ENCODE measurements at regions not wholly inside any gene's neighbourhood (a gene's known extent, or its start where the extent isn't known, plus 50 kb on each side); places are given as distances from the start of the nearest gene placed in this dataset.

DNA sequence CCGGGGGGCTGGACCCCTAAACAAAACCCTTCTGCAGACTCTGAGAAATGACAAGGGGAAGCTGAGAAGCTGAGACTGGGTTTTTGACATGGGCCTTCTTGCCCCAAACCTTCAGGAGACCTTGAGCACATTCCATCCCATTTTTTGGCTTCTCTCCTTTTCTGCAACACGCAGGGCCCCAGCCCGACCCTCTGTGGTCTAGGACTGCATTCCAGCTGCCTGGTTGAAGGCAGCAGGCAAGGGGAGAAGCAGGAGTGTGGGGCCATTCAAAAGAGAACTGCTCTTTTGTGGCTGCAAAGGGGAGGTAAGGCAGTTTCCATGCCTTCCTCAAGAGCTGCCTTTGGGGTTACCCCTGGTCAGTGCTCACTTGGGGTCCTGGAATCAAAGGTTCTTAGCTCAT lies 263.0 kb downstream of the TLE3 start:
- Histone ChIP-seq H3K36me3 (ENCODE audit: control insufficient read depth, insufficient read depth, low read length) (no peaks in the 10 kb centered on the region), H3K27ac (ENCODE audit: low read depth, low read length, severe bottlenecking) (no peak overlapping the region), H3K9me3 (ENCODE audit: control insufficient read depth, low read length) (no peaks in the 10 kb centered on the region), H3K4me1 (ENCODE audit: control insufficient read depth, insufficient read depth, low read length, poor library complexity, severe bottlenecking) (no peaks in the 10 kb centered on the region), H3K4me3 (ENCODE audit: extremely low read depth, insufficient read depth, low read length, poor library complexity, severe bottlenecking) (no peak overlapping the region)
- 67 to 88% methylated on average over 1 to 3 of the region's 3 CpGs for WGBS, 2 experiments (ENCODE audit: insufficient coverage in 2 of 2)

DNA sequence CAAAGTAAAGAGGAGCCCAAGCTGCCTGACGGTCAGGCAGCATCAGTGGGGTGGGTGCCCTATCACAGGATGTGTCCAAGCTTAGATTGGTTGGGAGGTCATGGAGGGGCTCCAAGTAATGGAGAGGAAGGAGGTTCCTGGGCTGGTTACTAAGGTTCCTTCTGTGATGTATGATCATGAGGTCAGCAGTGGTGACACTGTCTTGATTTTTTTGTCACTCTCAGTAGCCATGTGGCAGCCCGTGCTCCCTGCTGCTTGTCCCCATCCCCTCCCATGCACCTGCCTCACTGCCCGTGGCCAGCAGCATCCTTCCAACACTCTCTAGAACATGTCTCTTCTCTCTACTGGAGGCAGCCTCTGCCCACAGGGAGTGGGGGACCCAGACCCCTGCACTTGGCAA lies 261.7 kb downstream of the TLE3 start:
- 88 to 100% methylated on average over 1 to 2 of the region's 3 CpGs for WGBS, 2 experiments (ENCODE audit: insufficient coverage in 2 of 2)

DNA sequence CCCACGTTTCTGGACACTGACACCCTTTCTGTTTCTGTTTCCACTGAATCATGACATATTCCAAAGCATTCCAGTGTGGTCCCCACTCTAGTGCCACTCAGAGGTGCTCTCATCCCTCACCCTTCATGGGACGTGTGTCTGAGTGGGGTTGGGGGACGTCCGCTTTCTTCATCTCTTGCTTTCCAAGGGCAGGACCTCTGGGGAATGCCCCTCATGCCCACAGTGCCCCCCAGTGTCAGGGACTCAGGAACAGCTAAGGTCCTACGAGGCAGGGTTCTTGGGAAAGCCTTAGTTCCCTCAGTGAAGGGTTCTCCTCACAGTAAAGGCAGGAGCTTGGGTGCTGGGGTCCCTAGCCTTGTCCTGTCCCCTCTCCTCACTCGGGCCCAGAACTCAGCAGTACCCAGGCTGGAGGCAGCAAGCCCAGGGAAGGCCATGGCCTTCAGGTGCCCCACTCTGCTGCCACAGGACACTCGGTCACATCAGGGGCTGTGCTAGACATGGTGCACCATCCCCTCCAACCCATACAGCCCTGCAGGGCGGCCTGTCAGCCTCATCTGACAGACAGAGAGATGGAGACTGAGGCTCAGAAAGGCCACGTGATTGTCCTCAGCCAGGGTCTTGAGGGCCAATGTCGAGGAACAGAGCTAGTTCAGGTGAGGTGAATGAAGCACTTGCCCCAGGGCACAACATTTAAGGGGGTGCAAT lies 261.0 kb downstream of the TLE3 start:
- H3K4me3 ChIP-seq (ENCODE audit: extremely low read depth, insufficient read depth, low read length, poor library complexity, severe bottlenecking), result no peak overlapping the region
- no peaks in the 10 kb centered on the region for H3K36me3 ChIP-seq (ENCODE audit: control insufficient read depth, insufficient read depth, low read length)
- WGBS, 2 experiments (ENCODE audit: insufficient coverage in 2 of 2), result 80 to 86% methylated on average over 4 to 9 of the region's 10 CpGs
- H3K4me1 ChIP-seq (ENCODE audit: control insufficient read depth, insufficient read depth, low read length, poor library complexity, severe bottlenecking), result no peaks in the 10 kb centered on the region
- H3K9me3 ChIP-seq (ENCODE audit: control insufficient read depth, low read length), result no peaks in the 10 kb centered on the region
- no peak overlapping the region for H3K27ac ChIP-seq (ENCODE audit: low read depth, low read length, severe bottlenecking)

More for the DNA sequence above, 261.7 kb downstream of the TLE3 start:
- Histone ChIP-seq H3K4me1 (ENCODE audit: control insufficient read depth, insufficient read depth, low read length, poor library complexity, severe bottlenecking) (no peaks in the 10 kb centered on the region), H3K9me3 (ENCODE audit: control insufficient read depth, low read length) (no peaks in the 10 kb centered on the region), H3K4me3 (ENCODE audit: extremely low read depth, insufficient read depth, low read length, poor library complexity, severe bottlenecking) (no peak overlapping the region), H3K36me3 (ENCODE audit: control insufficient read depth, insufficient read depth, low read length) (no peaks in the 10 kb centered on the region), H3K27ac (ENCODE audit: low read depth, low read length, severe bottlenecking) (no peak overlapping the region)

DNA sequence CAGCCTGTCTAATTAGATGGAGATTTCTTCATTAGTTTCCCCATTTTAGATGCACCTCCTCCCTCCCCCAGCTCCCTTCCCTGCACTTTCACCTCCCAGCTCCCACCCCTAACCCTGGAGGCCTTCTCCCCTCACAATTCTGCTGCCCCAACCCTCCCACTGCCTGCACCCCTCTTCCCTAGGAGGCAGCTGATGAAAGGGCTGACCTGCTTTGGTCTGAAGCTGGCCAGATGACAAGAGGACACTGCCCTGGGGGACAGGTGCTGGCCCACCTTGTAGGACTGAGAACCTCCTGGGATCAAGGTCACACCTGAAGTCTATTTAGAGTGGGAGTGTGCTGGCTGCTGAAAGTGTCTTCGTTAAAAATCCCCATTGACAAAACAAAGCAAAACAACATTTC lies 259.4 kb downstream of the TLE3 start:
- Histone ChIP-seq H3K27ac (ENCODE audit: low read depth, low read length, severe bottlenecking) (no peak overlapping the region), H3K36me3 (ENCODE audit: control insufficient read depth, insufficient read depth, low read length) (no peaks in the 10 kb centered on the region), H3K9me3 (ENCODE audit: control insufficient read depth, low read length) (no peaks in the 10 kb centered on the region), H3K4me1 (ENCODE audit: control insufficient read depth, insufficient read depth, low read length, poor library complexity, severe bottlenecking) (no peaks in the 10 kb centered on the region), H3K4me3 (ENCODE audit: extremely low read depth, insufficient read depth, low read length, poor library complexity, severe bottlenecking) (no peak overlapping the region)
- WGBS, 2 experiments (ENCODE audit: insufficient coverage in 2 of 2), result no CpG with 5 or more reads among the region's 1 CpG

DNA sequence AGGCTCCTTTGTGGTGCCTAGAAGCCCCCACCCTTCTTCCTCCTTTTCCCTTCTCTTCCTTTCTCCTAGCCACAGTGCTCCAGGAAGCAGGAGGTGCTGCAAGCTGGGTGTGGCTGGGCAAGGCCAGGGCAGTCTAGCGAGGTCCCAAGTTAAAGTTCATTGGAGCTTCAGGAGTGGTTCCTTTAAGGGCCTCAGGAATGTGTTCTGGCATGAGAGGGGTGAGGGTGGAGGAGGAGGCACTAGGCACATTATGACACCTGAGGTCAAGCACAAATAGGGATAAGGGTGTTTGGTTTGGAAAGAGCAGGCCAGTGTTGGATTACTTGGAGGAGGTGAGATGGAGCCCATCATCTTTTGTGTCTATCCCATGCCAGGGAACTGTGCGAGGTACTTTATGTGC lies 258.7 kb downstream of the TLE3 start:
- 84 to 100% methylated on average over 2 of the region's 2 CpGs for WGBS, 2 experiments (ENCODE audit: insufficient coverage in 2 of 2)
- no peaks in the 10 kb centered on the region for H3K4me1 ChIP-seq (ENCODE audit: control insufficient read depth, insufficient read depth, low read length, poor library complexity, severe bottlenecking)
- H3K36me3 ChIP-seq (ENCODE audit: control insufficient read depth, insufficient read depth, low read length), result no peaks in the 10 kb centered on the region
- no peaks in the 10 kb centered on the region for H3K9me3 ChIP-seq (ENCODE audit: control insufficient read depth, low read length)
- H3K4me3 ChIP-seq (ENCODE audit: extremely low read depth, insufficient read depth, low read length, poor library complexity, severe bottlenecking), result no peak overlapping the region
- H3K27ac ChIP-seq (ENCODE audit: low read depth, low read length, severe bottlenecking), result no peak overlapping the region

DNA sequence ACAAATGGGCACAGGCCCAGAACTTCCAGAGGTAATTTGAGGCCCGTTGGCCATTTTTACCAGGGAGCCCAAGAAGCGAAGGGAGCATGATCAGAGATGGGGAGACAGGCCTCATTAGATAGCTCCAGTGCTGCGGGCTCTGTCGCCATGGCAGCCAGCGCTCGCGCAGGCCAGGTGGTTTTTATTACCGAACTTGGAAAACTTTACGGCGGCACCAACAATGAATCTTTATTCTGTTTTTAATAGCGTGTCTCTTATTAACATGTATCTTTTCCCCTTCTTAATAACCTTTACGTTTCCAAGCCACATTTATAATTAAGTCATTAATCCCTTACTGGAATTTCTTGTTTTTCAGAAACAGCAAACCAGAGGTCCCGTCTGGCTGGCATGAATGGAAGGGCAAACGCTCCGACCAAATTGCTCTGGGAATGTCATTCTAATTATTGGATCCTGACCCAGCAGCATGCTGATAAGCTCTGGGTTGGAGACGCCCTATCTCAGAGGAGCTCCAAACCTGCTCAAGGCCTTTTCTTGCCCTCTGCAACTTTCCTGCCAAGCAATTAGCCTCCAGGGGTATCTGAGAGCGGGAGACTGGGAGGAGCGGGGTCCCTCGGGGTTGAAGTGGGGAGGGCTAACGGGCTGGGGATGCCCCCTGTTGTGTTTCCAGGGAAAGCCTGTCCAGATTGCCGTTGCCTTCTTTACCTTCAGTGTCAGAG lies 256.4 kb downstream of the TLE3 start:
- no peaks in the 10 kb centered on the region for H3K4me1 ChIP-seq (ENCODE audit: control insufficient read depth, insufficient read depth, low read length, poor library complexity, severe bottlenecking)
- H3K4me3 ChIP-seq (ENCODE audit: extremely low read depth, insufficient read depth, low read length, poor library complexity, severe bottlenecking), result no peak overlapping the region
- H3K27ac ChIP-seq (ENCODE audit: low read depth, low read length, severe bottlenecking), result no peak overlapping the region
- H3K36me3 ChIP-seq (ENCODE audit: control insufficient read depth, insufficient read depth, low read length), result no peaks in the 10 kb centered on the region
- 93% methylated on average over 18 to 20 of the region's 21 CpGs for WGBS, 2 experiments (ENCODE audit: insufficient coverage in 2 of 2)
- H3K9me3 ChIP-seq (ENCODE audit: control insufficient read depth, low read length), result no peaks in the 10 kb centered on the region

DNA sequence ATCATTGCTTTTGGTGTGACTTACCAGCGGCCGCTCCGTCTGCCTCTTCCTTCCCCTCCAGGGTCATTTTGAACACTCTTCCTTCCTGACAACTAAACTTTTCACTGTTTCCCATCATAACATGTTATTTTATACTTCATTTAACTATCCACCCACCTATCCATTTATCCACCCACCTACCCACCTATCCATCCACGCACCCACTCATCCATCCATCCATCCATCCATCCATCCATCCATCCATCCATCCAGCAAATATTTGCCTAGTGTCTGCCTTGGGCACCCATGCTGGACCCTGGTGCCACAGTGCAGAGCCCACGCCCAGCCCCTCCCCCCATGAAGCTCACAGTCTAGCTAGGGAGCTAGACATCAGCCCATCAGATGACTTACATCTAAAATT lies 254.9 kb downstream of the TLE3 start:
- WGBS, 2 experiments (ENCODE audit: insufficient coverage in 2 of 2), result 94 to 98% methylated on average over 4 to 5 of the region's 5 CpGs
- Histone ChIP-seq H3K27ac (ENCODE audit: low read depth, low read length, severe bottlenecking) (no peak overlapping the region), H3K9me3 (ENCODE audit: control insufficient read depth, low read length) (no peaks in the 10 kb centered on the region), H3K36me3 (ENCODE audit: control insufficient read depth, insufficient read depth, low read length) (no peaks in the 10 kb centered on the region), H3K4me3 (ENCODE audit: extremely low read depth, insufficient read depth, low read length, poor library complexity, severe bottlenecking) (no peak overlapping the region), H3K4me1 (ENCODE audit: control insufficient read depth, insufficient read depth, low read length, poor library complexity, severe bottlenecking) (no peaks in the 10 kb centered on the region)

DNA sequence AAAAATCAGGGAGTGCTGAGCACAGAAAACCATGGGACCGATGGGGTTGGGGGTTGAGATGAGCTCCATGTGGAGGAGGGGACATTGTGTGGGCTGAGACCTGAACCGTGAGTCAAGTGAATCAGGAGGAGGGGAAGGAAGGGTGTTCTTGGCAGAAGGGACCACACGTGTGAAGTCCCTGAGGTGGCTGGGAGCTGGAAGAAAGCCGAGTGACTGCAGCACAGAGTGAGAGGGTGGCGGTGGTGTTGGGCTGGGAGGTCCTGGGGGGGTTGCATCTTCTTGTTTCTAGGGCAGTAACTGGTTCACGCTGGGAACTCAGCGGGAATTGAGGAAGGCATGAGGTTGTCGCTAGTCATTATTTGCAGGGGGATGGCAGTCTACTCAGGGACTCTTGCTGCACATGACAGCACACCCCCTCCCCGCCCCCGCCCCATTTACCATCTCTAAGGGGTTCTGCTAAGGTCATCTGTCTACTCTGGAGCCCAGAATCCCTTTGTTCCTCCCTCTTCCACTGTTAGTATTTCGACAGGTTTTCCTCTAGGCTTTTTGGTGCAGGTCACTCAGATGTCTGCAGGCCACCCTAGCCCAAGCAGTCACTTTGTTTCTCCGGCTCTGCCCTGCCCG lies 254.3 kb downstream of the TLE3 start:
- WGBS, 2 experiments (ENCODE audit: insufficient coverage in 2 of 2), result 79 to 81% methylated on average over 10 to 11 of the region's 13 CpGs
- Histone ChIP-seq H3K9me3 (ENCODE audit: control insufficient read depth, low read length) (no peaks in the 10 kb centered on the region), H3K4me1 (ENCODE audit: control insufficient read depth, insufficient read depth, low read length, poor library complexity, severe bottlenecking) (no peaks in the 10 kb centered on the region), H3K27ac (ENCODE audit: low read depth, low read length, severe bottlenecking) (no peak overlapping the region), H3K4me3 (ENCODE audit: extremely low read depth, insufficient read depth, low read length, poor library complexity, severe bottlenecking) (no peak overlapping the region), H3K36me3 (ENCODE audit: control insufficient read depth, insufficient read depth, low read length) (no peaks in the 10 kb centered on the region)

DNA sequence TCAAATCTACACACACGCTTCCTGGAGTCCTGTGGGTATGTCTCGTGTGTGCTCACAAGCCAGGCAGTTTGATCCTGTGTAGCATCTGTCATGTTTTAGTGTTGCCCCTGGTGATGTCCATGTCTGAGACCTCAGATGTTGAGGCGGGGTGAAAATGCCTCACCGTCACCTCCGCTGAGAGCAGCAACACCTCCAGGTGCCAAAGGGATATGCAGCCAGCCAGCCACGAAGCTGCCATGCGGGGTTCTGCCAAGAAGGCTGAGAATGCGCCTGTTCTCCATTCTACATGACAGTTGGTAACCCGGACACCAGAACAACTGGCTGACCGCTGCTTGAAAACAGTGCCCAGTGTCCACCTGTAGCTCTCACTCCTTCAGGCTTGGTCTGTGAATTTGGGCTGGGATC lies 253.8 kb downstream of the TLE3 start:
- H3K9me3 ChIP-seq (ENCODE audit: control insufficient read depth, low read length), result no peaks in the 10 kb centered on the region
- no peak overlapping the region for H3K4me3 ChIP-seq (ENCODE audit: extremely low read depth, insufficient read depth, low read length, poor library complexity, severe bottlenecking)
- H3K27ac ChIP-seq (ENCODE audit: low read depth, low read length, severe bottlenecking), result no peak overlapping the region
- H3K36me3 ChIP-seq (ENCODE audit: control insufficient read depth, insufficient read depth, low read length), result no peaks in the 10 kb centered on the region
- WGBS, 2 experiments (ENCODE audit: insufficient coverage in 2 of 2), result 87 to 97% methylated on average over 10 of the region's 10 CpGs
- no peaks in the 10 kb centered on the region for H3K4me1 ChIP-seq (ENCODE audit: control insufficient read depth, insufficient read depth, low read length, poor library complexity, severe bottlenecking)

DNA sequence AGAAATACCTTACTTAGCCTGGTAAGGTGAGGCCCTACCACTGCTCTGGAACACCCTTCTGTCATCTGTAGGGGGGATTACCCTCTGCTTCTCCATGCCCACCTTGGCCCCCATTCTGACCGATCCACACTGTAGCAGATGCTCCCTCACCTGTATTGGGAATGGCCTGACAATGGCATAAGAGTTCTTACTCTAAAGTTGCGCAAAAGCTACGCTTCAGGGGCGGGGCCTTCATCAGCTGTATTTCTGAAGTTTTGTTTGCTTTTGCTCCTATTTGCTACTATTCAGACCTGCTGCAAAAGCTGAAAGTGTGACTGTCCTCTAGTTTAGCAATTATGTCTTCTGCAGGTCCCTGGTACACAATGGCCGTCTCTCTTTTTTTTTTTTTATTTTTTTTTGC lies 252.6 kb downstream of the TLE3 start:
- no peaks in the 10 kb centered on the region for H3K4me1 ChIP-seq (ENCODE audit: control insufficient read depth, insufficient read depth, low read length, poor library complexity, severe bottlenecking)
- no peak overlapping the region for H3K27ac ChIP-seq (ENCODE audit: low read depth, low read length, severe bottlenecking)
- H3K36me3 ChIP-seq (ENCODE audit: control insufficient read depth, insufficient read depth, low read length), result no peaks in the 10 kb centered on the region
- no peak overlapping the region for H3K4me3 ChIP-seq (ENCODE audit: extremely low read depth, insufficient read depth, low read length, poor library complexity, severe bottlenecking)
- no peaks in the 10 kb centered on the region for H3K9me3 ChIP-seq (ENCODE audit: control insufficient read depth, low read length)
- 98 to 100% methylated on average over 3 to 4 of the region's 5 CpGs for WGBS, 2 experiments (ENCODE audit: insufficient coverage in 2 of 2)

DNA sequence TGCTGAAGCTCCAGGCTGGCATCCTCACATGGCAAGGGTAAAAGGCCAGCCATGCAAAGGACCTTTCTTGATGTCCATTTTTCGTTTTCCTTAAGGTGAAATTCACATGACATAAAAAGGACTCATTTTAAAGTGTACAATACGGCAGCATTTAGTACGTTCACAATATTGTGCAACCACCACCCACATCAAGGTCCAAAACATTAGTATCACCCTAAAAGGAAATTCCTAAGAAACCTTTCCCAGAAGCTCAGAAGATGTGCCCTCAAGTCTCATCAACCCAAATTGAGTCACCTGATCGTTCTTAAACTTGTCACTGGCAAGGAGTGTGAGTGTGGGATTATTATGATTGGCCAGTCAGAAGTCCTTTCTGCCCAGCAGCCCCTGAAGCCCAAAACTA lies 250.1 kb downstream of the TLE3 start:
- H3K36me3 ChIP-seq (ENCODE audit: control insufficient read depth, insufficient read depth, low read length), result no peaks in the 10 kb centered on the region
- no peaks in the 10 kb centered on the region for H3K9me3 ChIP-seq (ENCODE audit: control insufficient read depth, low read length)
- 83 to 86% methylated on average over 3 to 4 of the region's 4 CpGs for WGBS, 2 experiments (ENCODE audit: insufficient coverage in 2 of 2)
- H3K27ac ChIP-seq (ENCODE audit: low read depth, low read length, severe bottlenecking), result no peak overlapping the region
- H3K4me3 ChIP-seq (ENCODE audit: extremely low read depth, insufficient read depth, low read length, poor library complexity, severe bottlenecking), result no peak overlapping the region
- peaks cover 20% of the 10 kb centered on the region for H3K4me1 ChIP-seq (ENCODE audit: control insufficient read depth, insufficient read depth, low read length, poor library complexity, severe bottlenecking)
